Thymus (tissue), 11 donors: ENCODE measurements at regions not wholly inside any gene's neighbourhood (a gene's known extent, or its start where the extent isn't known, plus 50 kb on each side); places are given as distances from the start of the nearest gene placed in this dataset.

Source experiments
- DNase-seq, 9 donors: peaks; one replicate each; pipeline ENCODE4 v3.0.0-alpha.2; 2013; ENCODE audit warnings: low spot score in 9 of 9, low read depth in 6 of 9, missing footprints in 1 of 9
- H3K27ac ChIP-seq, 2 donors: one replicate each; pipeline ENCODE4 v1.5.1; 2013; ENCODE audit warnings: control low read depth in 1 of 2, low read depth in 1 of 2, low read length in 1 of 2, mild to moderate bottlenecking in 1 of 2, moderate library complexity in 1 of 2
- H3K27me3 ChIP-seq, 2 donors: one replicate each; pipeline ENCODE4 v1.5.1; 2013; ENCODE audit warnings: low read length in 1 of 2; ENCODE audit not compliant: control insufficient read depth in 2 of 2, insufficient read depth in 1 of 2
- H3K36me3 ChIP-seq, 2 donors: one replicate each; pipeline ENCODE4 v1.5.1; 2013; ENCODE audit warnings: low read length in 1 of 2, mild to moderate bottlenecking in 1 of 2, moderate library complexity in 1 of 2; ENCODE audit not compliant: control insufficient read depth in 2 of 2, insufficient read depth in 2 of 2
- H3K4me1 ChIP-seq, 2 donors: one replicate each; pipeline ENCODE4 v1.5.1; 2013; ENCODE audit warnings: low read length in 2 of 2; ENCODE audit not compliant: control insufficient read depth in 2 of 2, insufficient read depth in 2 of 2
- H3K4me3 ChIP-seq, 2 donors: one replicate each; pipeline ENCODE4 v1.5.1; 2013; ENCODE audit warnings: low read length in 2 of 2, control low read depth in 1 of 2, mild to moderate bottlenecking in 1 of 2
- H3K9me3 ChIP-seq, 2 donors: one replicate each; pipeline ENCODE4 v1.5.1; 2013; ENCODE audit warnings: low read length in 1 of 2, mild to moderate bottlenecking in 1 of 2; ENCODE audit not compliant: control insufficient read depth in 2 of 2, insufficient read depth in 1 of 2
- WGBS: extraction: QIAGEN DNeasy Blood & Tissue Kit; methylation state at CpG from one replicate; pipeline ENCODE4 v1.1.7; 2013; 5-methylcytosine and 5-hydroxymethylcytosine counted together
- donor health status: healthy.

DNA sequence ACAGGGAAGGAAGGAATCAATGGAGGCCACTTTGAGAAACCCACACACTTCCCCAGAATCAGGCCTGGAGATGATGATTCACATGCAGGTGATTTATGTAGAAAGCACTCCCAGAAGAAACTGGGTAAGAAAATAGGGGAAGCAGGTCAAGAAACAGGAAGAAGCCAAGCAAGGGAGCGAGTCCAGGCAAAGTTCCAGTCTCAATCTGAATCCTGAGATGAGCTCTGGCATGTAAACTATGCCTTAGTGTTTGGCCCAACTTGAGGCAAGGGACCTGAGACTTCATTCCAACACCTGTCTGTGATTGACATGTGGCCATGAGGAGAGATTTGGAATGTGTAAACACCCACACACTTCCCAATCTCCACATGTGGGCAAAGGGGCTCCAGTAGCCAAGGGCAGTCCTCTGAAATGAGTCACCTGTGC, 61.6 kb upstream of the CTNNB1 start:
- 67% methylated on average over 1 of the region's 1 CpG for WGBS

DNA sequence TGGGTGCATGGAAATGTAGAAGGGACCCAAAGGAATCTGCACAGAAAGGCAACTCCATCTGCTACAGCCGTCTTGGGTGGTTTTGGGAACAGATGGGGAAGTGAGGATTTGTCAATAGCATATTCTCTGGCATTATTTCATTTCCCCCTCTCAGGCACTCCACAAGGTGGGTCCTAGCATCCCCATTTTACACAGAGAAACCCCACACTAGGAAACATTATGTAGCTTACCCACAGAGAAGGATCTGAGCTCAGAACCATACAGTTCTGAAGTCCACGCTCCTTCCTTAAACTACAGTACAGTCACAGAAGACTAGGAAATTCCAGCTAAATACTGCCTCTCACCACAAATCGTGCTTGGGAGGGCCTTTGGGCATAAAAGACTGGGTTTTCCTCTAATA, 61.2 kb upstream of the CTNNB1 start:
- no peaks in the 10 kb centered on the region for H3K9me3 ChIP-seq
- no peaks in the 10 kb centered on the region for H3K4me1 ChIP-seq
- no peaks in the 10 kb centered on the region for H3K27me3 ChIP-seq
- no peak for DNase-seq
- no peak overlapping the region for H3K4me3 ChIP-seq
- no peaks in the 10 kb centered on the region for H3K36me3 ChIP-seq
- no peak overlapping the region for H3K27ac ChIP-seq
- WGBS, result 92% methylated on average over 3 of the region's 3 CpGs

More for the DNA sequence above, 61.6 kb upstream of the CTNNB1 start:
- peak in 1 of 9 donors; percentile 16 for DNase-seq
- no peaks in the 10 kb centered on the region for H3K4me1 ChIP-seq
- H3K4me3 ChIP-seq, result no peak overlapping the region
- H3K36me3 ChIP-seq, result no peaks in the 10 kb centered on the region
- no peaks in the 10 kb centered on the region for H3K9me3 ChIP-seq
- H3K27me3 ChIP-seq, result no peaks in the 10 kb centered on the region
- no peak overlapping the region for H3K27ac ChIP-seq

DNA sequence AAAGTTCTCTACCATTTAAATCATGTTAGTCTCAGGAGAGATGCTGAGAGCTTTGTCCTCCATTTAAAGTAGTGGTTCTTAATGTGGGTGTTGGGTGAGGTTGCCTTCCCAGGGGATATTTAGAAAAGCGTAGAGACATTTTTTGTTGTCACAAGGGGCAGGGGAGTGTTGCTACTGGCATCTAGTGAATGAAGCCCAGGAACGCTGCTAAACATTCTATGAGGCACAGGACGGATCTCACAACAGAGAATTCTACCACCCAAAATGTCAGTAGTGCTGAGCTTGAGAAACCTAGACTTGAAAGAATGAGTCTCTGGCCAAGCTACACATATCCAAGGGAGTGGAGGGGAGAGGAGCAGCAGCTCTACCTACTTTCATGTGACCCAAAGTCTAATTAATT, 60.7 kb upstream of the CTNNB1 start:
- Histone ChIP-seq H3K9me3 (no peaks in the 10 kb centered on the region), H3K4me3 (no peak overlapping the region), H3K36me3 (no peaks in the 10 kb centered on the region), H3K27ac (no peak overlapping the region), H3K27me3 (no peaks in the 10 kb centered on the region), H3K4me1 (no peaks in the 10 kb centered on the region)
- 98% methylated on average over 3 of the region's 3 CpGs for WGBS
- DNase-seq, result no peak

DNA sequence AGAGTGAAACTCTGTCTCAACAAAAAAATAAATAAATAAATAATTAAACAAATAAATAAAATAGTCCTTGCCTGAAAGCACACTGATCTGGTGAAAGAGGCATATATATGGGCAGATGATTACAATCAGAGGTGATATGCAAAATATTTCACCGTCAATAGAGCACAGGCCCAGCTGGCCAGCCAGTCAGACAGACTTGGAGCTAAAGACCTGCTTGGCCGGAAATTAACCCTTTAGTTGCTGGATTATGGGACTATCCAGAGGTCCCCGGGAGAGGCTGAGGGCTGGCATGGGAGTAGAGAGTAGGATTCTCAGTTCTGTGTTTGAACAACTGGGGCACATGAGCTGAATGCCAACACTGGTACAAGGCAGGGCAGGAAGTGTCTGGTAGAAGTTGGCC, 59.1 kb upstream of the CTNNB1 start:
- no peaks in the 10 kb centered on the region for H3K9me3 ChIP-seq
- no peak for DNase-seq
- no peaks in the 10 kb centered on the region for H3K36me3 ChIP-seq
- no peaks in the 10 kb centered on the region for H3K27me3 ChIP-seq
- no peaks in the 10 kb centered on the region for H3K4me1 ChIP-seq
- WGBS, result 96% methylated on average over 3 of the region's 3 CpGs
- no peak overlapping the region for H3K4me3 ChIP-seq
- no peak overlapping the region for H3K27ac ChIP-seq

DNA sequence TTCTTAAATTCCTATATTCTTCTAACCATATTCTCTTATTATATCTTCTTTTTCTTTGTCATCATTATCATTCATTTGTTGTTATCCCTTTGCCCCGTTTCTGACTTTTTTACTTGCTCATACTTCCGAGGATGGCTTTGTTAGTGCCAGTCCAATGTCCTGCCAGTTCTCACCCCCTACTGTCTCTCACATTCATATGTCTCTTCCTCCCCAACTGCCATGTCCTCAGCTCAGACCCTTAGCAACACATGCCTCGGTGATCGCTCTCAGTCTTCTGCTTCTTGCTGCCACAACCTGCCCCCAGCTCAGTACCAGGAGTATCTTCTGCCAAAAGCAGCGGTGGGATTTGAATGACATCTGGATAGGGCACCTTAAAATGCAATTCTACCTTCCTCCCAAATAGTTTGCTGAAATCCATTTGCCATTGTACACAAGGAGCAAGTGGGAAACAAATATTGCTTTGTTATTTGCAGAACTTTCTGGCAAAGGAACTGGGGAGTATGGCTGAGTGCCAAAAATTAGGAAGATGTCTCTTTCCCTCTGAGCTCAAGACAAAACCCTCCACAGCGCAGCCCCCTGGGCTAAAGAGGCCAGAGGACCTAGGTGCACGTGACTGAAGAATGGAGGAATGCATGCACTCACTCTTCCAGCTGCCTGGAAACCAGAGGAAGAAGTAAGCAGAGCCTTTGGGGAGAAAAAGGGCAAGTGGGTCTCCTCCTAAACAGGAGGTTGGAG, 57.7 kb upstream of the CTNNB1 start:
- H3K27ac ChIP-seq, result no peak overlapping the region
- no peaks in the 10 kb centered on the region for H3K9me3 ChIP-seq
- no peak overlapping the region for H3K4me3 ChIP-seq
- no peaks in the 10 kb centered on the region for H3K27me3 ChIP-seq
- no peak for DNase-seq
- H3K4me1 ChIP-seq, result no peaks in the 10 kb centered on the region
- H3K36me3 ChIP-seq, result no peaks in the 10 kb centered on the region
- 88% methylated on average over 7 of the region's 7 CpGs for WGBS

DNA sequence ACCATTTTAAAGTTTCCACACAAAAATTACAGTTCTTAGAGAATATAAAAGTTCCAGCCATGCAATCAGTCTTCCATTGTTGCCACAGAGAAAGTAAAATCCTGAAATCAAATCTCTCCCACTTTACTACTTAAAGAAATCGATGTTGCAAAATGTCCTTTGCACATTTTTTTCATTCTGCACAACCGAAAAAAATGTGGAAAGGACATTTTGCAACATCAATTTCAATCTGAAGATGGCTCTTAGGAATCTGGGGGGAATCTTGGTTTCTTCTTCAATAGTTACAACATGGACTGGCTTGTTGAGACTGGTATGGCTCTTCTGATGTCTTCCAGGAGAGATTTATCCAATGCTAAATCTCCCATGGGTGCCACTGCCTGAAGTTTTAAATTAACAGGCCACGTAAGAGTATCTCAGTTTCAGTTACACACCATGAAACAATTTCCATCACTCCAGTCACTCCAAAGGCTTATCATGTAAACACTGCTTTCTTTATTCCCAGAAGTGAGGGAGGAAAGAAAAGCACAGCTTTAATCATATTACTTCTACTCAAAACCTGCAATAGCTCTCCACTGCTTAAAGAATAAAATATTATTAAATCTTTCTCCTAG, 55.8 kb upstream of the CTNNB1 start:
- no peaks in the 10 kb centered on the region for H3K4me1 ChIP-seq
- no peak overlapping the region for H3K27ac ChIP-seq
- no peak for DNase-seq
- H3K27me3 ChIP-seq, result no peaks in the 10 kb centered on the region
- no peaks in the 10 kb centered on the region for H3K36me3 ChIP-seq
- no peak overlapping the region for H3K4me3 ChIP-seq
- no peaks in the 10 kb centered on the region for H3K9me3 ChIP-seq
- WGBS, result 90% methylated on average over 3 of the region's 3 CpGs

DNA sequence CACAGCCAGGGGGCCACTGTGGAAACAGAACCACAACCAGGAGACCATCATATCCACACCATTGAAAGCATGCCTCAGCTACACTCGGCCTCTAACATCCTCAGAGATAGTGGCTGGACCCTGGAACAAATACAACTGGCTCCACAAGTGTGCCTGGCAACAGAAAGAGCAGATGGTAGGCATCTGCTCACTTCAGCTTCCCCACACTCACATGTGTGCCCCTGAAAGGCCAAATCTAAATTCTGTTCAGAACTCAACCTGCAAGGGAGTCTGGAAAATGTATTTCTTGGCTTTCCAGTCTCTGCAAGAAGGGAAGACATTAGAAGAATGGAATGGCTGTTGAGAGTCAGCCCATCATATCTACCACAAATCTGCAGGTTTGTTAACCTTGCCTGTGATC, 54.7 kb upstream of the CTNNB1 start:
- no peaks in the 10 kb centered on the region for H3K9me3 ChIP-seq
- no peak overlapping the region for H3K27ac ChIP-seq
- 98% methylated on average over 1 of the region's 1 CpG for WGBS
- H3K27me3 ChIP-seq, result no peaks in the 10 kb centered on the region
- H3K4me3 ChIP-seq, result no peak overlapping the region
- H3K4me1 ChIP-seq, result no peaks in the 10 kb centered on the region
- no peak for DNase-seq
- no peaks in the 10 kb centered on the region for H3K36me3 ChIP-seq

DNA sequence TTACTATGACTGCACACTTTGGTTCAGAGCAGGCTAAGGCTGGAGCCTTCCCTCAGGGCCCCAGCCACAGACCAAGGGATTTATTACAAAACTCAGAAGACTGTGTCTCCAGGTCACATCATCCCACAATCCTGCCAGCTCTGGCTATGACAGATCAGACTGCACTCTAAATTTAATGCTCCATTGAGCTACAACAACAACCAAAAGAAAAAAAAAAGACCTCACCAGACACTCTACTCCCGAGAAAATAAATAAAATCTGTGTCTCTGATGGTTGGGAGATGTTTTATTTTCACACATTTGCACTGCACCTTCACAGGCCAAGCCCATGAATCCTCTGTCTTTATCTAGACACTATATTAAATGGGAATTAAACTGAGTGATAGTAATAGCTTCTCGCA, 50.8 kb upstream of the CTNNB1 start:
- Histone ChIP-seq H3K9me3 (peaks cover 0 to 4% of the 10 kb centered on the region in 2 donors), H3K36me3 (no peaks in the 10 kb centered on the region), H3K27ac (no peak overlapping the region), H3K4me3 (no peak overlapping the region), H3K4me1 (no peaks in the 10 kb centered on the region), H3K27me3 (no peaks in the 10 kb centered on the region)
- WGBS, result 89% methylated on average over 2 of the region's 2 CpGs
- no peak for DNase-seq

DNA sequence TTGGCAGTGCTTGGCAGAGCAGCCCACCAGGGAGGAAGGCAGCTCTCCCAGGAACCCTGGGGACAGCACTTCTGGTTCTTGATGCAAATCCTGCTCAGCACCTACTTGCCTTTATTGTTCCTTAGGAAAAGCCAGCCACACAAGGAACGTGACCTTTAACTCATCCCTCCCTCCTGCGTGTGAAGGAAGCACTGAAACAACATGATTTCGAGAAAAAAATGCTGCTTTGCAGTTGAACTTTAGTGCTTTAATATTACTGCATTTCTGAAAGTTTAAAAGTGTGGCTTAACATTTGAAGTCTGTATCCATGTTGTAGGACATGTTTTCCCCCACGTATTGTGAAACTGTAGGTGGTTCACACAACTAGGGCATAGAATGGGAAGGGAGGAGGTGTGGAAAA, 50.4 kb upstream of the CTNNB1 start:
- DNase-seq, result no peak
- Histone ChIP-seq H3K36me3 (no peaks in the 10 kb centered on the region), H3K27me3 (no peaks in the 10 kb centered on the region), H3K27ac (no peak overlapping the region), H3K4me1 (no peaks in the 10 kb centered on the region), H3K9me3 (peaks cover 0 to 4% of the 10 kb centered on the region in 2 donors), H3K4me3 (no peak overlapping the region)
- 96% methylated on average over 4 of the region's 4 CpGs for WGBS
